WTC11 (cell line): ENCODE measurements at regions not wholly inside any gene's neighbourhood (a gene's known extent, or its start where the extent isn't known, plus 50 kb on each side); places are given as distances from the start of the nearest gene placed in this dataset.

Experiments used
- CBFB ChIP-seq: sonication (generic); formaldehyde crosslinking; IDR thresholded peaks from 2 replicates; pipeline ENCODE4 v1.8.1; 2022; ENCODE audit warnings: mild to moderate bottlenecking, low read depth, missing genetic modification reagents
- CREM ChIP-seq: sonication (generic); formaldehyde crosslinking; IDR thresholded peaks from 2 replicates; pipeline ENCODE4 v1.8.1; 2022; ENCODE audit warnings: mild to moderate bottlenecking, missing genetic modification reagents, moderate library complexity
- SMAD4 ChIP-seq: sonication (generic); formaldehyde crosslinking; IDR thresholded peaks from 2 replicates; pipeline ENCODE4 v1.8.0; 2022; ENCODE audit warnings: mild to moderate bottlenecking, missing genetic modification reagents
- TCF7 ChIP-seq: sonication (generic); formaldehyde crosslinking; IDR thresholded peaks from 2 replicates; pipeline ENCODE4 v1.8.0; 2022; ENCODE audit warnings: mild to moderate bottlenecking, low read depth, missing genetic modification reagents, moderate library complexity
- ZNF121 ChIP-seq: sonication (generic); formaldehyde crosslinking; IDR thresholded peaks from 2 replicates; pipeline ENCODE4 v1.8.0; 2023; ENCODE audit warnings: missing genetic modification reagents
- ZNF263 ChIP-seq: sonication (generic); formaldehyde crosslinking; IDR thresholded peaks from 2 replicates; pipeline ENCODE4 v1.8.1; 2022; ENCODE audit warnings: low read depth, mild to moderate bottlenecking, moderate library complexity, missing genetic modification reagents
- TF ChIP-seq, protein P1 (sequence below): fragments of 200-600 bp; IDR thresholded peaks from 2 replicates; pipeline ENCODE4 v1.8.0; 2022; ENCODE audit warnings: antibody characterized with exemption
- TF ChIP-seq, protein P2 (sequence below): sonication (generic); formaldehyde crosslinking; IDR thresholded peaks from 2 replicates; pipeline ENCODE4 v1.8.1; 2022; ENCODE audit warnings: mild to moderate bottlenecking, moderate library complexity, missing genetic modification reagents

DNA sequence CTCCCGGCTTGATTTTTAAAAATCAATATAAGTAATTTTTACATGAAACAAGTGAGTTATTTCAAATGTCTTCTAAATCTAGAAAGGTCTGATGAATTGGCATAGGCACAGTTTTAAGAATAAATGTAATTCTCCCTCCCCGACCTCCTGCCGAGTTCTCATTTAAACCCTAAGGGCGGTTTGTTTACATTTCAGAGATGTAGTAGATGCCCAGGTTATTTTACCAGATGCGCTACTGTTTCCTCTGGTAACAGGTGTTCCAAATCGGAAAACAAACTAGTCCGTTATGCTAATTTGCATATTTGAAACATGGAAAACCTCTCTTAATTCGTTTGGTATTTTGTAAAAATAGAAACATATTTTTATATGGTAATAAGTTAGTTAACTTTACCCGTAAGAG lies 53.8 kb upstream of the CFAP126 start:
- TF ChIP-seq CREM (CRISPR knock-in tag): no peak
- TF ChIP-seq, protein P1, sequence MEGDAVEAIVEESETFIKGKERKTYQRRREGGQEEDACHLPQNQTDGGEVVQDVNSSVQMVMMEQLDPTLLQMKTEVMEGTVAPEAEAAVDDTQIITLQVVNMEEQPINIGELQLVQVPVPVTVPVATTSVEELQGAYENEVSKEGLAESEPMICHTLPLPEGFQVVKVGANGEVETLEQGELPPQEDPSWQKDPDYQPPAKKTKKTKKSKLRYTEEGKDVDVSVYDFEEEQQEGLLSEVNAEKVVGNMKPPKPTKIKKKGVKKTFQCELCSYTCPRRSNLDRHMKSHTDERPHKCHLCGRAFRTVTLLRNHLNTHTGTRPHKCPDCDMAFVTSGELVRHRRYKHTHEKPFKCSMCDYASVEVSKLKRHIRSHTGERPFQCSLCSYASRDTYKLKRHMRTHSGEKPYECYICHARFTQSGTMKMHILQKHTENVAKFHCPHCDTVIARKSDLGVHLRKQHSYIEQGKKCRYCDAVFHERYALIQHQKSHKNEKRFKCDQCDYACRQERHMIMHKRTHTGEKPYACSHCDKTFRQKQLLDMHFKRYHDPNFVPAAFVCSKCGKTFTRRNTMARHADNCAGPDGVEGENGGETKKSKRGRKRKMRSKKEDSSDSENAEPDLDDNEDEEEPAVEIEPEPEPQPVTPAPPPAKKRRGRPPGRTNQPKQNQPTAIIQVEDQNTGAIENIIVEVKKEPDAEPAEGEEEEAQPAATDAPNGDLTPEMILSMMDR: no peak
- no peak for TF ChIP-seq SMAD4 (CRISPR knock-in tag)
- TF ChIP-seq CBFB (CRISPR knock-in tag): no peak
- no peak for TF ChIP-seq ZNF121 (CRISPR knock-in tag)
- TF ChIP-seq TCF7: no peak
- TF ChIP-seq ZNF263 (CRISPR knock-in tag): no peak
- TF ChIP-seq, protein P2, sequence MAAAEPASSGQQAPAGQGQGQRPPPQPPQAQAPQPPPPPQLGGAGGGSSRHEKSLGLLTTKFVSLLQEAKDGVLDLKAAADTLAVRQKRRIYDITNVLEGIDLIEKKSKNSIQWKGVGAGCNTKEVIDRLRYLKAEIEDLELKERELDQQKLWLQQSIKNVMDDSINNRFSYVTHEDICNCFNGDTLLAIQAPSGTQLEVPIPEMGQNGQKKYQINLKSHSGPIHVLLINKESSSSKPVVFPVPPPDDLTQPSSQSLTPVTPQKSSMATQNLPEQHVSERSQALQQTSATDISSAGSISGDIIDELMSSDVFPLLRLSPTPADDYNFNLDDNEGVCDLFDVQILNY: no peak
